ENCODE measurements at regions not wholly inside any gene's neighbourhood (a gene's known extent, or its start where the extent isn't known, plus 50 kb on each side); places are given as distances from the start of the nearest gene placed in this dataset.

DNA sequence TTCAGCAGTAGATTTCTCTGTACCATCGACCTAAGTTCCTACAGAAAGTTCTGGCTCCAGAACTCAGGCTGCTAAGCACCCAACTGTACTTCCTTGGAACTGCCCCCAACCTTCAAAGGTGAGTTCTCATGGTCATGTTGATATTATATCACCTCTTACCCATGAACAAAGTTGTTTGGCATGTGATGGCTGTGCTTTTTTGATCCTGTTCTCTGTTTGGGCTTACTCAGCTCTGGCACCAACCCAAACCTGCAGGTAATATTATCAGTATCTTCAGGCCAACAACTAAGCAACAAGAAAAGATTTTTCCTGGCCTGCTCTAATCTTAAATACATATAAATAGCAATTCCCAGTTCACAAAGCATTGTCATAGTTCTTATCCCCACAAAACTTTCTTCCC lies 318.7 kb upstream of the LMCD1 start:
- DNase-seq (ENCODE audit: low spot score): no peak
- Histone ChIP-seq H3K4me3 (no peak overlapping the region), H3K27ac (no peak overlapping the region)
- TF ChIP-seq, protein P1, sequence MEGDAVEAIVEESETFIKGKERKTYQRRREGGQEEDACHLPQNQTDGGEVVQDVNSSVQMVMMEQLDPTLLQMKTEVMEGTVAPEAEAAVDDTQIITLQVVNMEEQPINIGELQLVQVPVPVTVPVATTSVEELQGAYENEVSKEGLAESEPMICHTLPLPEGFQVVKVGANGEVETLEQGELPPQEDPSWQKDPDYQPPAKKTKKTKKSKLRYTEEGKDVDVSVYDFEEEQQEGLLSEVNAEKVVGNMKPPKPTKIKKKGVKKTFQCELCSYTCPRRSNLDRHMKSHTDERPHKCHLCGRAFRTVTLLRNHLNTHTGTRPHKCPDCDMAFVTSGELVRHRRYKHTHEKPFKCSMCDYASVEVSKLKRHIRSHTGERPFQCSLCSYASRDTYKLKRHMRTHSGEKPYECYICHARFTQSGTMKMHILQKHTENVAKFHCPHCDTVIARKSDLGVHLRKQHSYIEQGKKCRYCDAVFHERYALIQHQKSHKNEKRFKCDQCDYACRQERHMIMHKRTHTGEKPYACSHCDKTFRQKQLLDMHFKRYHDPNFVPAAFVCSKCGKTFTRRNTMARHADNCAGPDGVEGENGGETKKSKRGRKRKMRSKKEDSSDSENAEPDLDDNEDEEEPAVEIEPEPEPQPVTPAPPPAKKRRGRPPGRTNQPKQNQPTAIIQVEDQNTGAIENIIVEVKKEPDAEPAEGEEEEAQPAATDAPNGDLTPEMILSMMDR (IDR thresholded peaks at IDR 0.05): no peak

DNA sequence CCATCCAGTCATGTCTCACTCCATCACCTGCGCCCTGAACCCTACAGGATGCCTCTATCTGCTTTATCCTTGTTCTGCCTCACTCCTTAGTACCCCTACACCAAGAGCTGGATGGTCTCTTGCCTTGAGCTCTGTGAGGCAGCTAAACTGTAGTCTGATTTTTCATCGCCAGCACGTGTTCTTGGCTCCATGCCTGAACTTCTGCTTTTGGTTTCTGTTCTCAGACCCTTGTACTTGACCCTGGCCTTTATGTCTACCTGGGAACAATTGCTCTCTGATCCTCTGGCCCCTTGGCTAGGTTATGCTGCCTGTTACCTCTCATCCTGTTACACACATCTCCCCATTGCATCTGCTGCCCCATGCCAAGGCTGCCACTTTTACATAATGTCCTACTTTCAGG lies 318.0 kb upstream of the LMCD1 start:
- DNase-seq (ENCODE audit: low spot score): no peak
- H3K27ac ChIP-seq: no peak overlapping the region
- H3K4me3 ChIP-seq: no peak overlapping the region
- TF ChIP-seq, protein P1 (IDR thresholded peaks at IDR 0.05): no peak

DNA sequence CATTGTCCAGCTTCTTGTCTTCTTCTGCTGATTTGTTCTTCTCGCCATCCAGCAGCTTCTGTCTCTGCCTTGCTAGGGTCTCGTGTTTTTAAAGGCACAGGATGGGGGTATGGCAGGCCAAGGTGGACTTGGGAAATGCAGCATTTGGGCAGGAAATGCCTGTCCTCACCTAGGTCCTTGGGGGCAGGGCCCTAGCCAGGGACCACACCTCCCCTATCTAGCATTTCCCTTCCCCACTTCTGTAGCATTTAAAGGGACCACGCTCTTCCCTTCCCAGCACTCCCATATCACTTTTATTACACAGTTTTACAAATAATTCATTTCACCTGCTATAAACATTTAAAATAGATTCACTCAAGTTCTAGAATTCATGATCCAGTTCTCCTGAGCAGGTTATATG lies 315.4 kb upstream of the LMCD1 start:
- Histone ChIP-seq H3K4me3 (no peak overlapping the region), H3K27ac (no peak overlapping the region)
- DNase-seq (ENCODE audit: low spot score): no peak
- TF ChIP-seq, protein P1 (IDR thresholded peaks at IDR 0.05): no peak

DNA sequence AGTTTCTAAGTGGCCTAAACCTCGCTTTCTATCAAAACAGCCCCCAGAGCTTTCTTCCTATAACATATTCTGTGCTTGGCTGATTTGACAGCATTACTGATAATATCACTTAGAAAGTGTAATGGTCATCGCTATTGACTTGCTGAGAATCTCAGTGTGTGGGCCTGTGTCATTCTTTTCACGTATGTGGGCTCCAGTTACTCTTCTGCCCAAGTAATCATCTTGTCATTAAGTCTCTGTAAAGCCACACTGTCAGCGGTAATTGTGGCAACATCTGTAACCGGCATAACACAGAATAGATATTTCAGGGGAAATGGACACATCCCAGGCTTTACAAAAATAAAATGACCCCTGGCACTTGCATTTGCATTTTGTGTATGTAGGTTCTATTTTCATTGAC lies 313.6 kb upstream of the LMCD1 start:
- H3K27ac ChIP-seq: no peak overlapping the region
- TF ChIP-seq, protein P1 (IDR thresholded peaks at IDR 0.05): no peak
- H3K4me3 ChIP-seq: no peak overlapping the region
- no peak for DNase-seq (ENCODE audit: low spot score)

DNA sequence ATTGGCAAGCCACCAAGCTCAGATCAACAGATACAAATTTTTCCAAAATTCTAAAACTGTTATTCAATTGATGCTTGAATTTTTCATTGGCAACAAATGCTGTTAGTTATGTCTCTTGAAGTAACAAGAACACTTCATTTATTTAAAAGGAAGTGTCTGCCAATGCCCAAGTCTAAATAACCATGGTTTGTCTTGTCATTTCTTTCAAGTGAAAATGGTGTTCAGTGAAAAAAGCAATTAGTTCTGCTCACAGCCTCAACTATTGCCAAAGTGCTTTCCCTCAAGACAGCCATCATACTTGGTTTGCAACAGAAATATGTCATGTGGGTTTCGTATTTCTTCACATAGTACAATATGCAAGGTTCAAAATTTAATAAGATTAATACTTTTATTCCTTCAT lies 312.6 kb upstream of the LMCD1 start:
- DNase-seq (ENCODE audit: low spot score): no peak
- TF ChIP-seq, protein P1 (IDR thresholded peaks at IDR 0.05): no peak
- no peak overlapping the region for H3K27ac ChIP-seq
- no peak overlapping the region for H3K4me3 ChIP-seq

DNA sequence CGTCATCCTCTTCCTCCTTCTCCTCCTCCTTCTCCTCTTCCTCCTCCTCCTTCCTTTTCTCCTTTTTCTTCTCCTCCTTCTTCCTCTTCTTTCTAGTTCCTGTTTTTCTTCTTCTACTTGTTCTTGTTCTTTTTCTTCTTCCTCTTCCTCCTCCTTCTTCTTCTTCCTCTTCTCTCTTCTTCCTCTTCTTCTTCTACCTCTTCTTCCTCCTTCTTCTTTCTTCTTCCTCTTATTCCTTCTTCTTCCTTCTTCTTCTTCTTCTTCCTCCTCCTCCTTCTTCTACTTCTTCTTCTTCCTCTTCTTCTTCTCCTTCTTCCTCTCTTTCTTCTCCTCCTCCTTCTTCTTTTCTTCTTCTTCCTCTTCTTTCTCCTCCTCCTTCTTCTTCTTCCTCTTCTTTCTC lies 310.2 kb upstream of the LMCD1 start:
- H3K27ac ChIP-seq: no peak overlapping the region
- DNase-seq (ENCODE audit: low spot score): no peak
- H3K4me3 ChIP-seq: no peak overlapping the region
- TF ChIP-seq, protein P1 (IDR thresholded peaks at IDR 0.05): no peak

DNA sequence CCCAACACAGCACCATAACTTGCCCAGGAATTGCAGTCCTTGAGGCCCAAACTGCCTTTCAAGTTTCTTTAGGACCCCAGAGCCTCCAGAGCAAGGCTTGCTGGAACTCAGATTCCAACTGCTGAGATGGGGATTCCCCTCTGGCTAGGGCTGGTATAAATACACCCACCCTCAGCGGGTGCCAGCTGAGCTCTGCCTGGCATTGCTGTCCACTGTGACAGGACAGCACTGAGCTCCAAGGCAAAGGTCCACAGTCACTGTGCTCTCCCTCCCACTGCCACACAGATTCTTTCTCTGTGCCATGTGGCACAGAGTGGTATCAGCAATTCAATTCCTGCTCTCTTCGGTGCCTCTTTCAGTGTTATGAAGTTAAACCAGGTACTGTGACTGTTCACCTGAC lies 304.2 kb upstream of the LMCD1 start:
- TF ChIP-seq, protein P1 (IDR thresholded peaks at IDR 0.05): no peak

More for the DNA sequence above, 304.2 kb upstream of the LMCD1 start:
- Histone ChIP-seq H3K4me3 (no peak overlapping the region), H3K27ac (no peak overlapping the region)
- DNase-seq (ENCODE audit: low spot score): no peak
